ENCODE measurements at regions not wholly inside any gene's neighbourhood (a gene's known extent, or its start where the extent isn't known, plus 50 kb on each side); places are given as distances from the start of the nearest gene placed in this dataset.

DNA sequence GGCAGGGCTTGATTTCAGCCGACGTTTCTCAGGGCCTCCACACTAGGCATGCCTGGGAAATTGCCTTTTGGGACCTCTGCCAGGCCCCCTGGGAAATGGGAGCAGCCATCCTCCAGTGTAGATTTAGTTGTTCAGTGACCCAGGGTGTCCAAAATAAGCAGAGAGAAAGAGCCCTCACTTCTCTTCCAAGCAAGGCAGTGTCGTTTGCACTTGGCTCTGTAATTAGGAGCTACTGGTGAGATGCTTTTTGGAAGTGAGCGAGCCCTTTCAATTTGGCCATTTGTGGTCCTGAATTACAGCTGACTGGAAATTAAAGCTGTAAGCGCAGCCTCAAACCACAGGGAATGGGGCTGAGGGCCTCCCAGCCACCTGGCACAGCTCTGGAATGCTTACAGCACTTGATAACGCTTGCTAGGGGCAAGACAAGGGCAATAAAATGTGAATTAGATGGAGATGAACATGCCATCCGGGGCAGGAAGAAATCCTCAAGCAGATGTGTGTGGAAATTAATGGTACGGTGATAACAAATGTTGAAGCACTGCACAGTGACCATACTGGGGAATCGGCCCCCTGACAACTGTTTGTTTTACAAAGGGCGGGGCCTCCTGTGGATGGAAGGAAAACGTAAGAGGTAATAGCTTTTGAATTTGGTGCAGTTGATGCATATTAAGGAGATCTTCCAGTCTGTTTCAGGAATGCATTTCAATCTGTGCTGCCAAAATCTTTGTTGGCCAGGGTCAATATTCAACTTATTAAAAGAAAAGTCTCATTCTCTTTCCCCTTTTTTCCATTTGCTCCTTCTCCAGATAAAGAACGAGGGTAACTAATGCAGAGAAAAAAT is 173.1 kb downstream of the UXS1 start:
- TF ChIP-seq, protein P1, sequence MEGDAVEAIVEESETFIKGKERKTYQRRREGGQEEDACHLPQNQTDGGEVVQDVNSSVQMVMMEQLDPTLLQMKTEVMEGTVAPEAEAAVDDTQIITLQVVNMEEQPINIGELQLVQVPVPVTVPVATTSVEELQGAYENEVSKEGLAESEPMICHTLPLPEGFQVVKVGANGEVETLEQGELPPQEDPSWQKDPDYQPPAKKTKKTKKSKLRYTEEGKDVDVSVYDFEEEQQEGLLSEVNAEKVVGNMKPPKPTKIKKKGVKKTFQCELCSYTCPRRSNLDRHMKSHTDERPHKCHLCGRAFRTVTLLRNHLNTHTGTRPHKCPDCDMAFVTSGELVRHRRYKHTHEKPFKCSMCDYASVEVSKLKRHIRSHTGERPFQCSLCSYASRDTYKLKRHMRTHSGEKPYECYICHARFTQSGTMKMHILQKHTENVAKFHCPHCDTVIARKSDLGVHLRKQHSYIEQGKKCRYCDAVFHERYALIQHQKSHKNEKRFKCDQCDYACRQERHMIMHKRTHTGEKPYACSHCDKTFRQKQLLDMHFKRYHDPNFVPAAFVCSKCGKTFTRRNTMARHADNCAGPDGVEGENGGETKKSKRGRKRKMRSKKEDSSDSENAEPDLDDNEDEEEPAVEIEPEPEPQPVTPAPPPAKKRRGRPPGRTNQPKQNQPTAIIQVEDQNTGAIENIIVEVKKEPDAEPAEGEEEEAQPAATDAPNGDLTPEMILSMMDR (IDR thresholded peaks at IDR 0.05) = no peak
- no peak for TF ChIP-seq EP300 (IDR thresholded peaks at IDR 0.05)
- Histone ChIP-seq H3K9me3 (no peaks in the 10 kb centered on the region), H3K27ac (peak overlapping the region in 1 of 2 donors; percentile 37), H3K27me3 (no peaks in the 10 kb centered on the region), H3K4me3 (no peak overlapping the region), H3K36me3 (no peaks in the 10 kb centered on the region), H3K4me1 (ENCODE audit: insufficient read depth) (peaks cover 13% of the 10 kb centered on the region)
- intact Hi-C loops (cut with DNase I) = no loop called here
- peak in 2 of 5 donors; percentile 26 to 36 for DNase-seq
- WGBS, 3 donors = 12 to 16% (median 12%) methylated on average over 12 of the region's 12 CpGs

DNA sequence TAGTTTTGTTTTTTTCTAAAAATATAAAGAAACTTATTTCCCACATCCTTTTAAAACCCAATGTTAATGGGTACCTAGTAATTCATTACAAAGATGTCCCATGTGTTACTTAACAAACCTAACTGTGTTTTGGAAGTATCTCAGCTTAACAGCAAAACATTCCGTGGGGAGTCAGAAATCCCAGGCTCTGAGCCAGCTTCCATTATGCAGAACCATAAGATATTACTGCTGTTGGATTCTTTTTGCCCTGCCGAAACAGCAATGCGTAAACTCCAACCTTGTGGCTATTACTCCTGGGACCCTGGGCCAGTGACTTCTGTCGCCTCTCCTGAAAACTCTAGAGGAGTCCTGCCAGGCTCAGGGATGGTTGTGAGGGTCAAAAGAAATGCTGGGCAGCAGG is 174.1 kb downstream of the UXS1 start:
- 6 to 13% (median 10%) methylated on average over 4 of the region's 4 CpGs for WGBS, 3 donors
- Histone ChIP-seq H3K4me3 (no peak overlapping the region), H3K36me3 (no peaks in the 10 kb centered on the region), H3K4me1 (ENCODE audit: insufficient read depth) (peaks cover 13% of the 10 kb centered on the region), H3K27ac (no peak overlapping the region), H3K27me3 (no peaks in the 10 kb centered on the region), H3K9me3 (no peaks in the 10 kb centered on the region)
- intact Hi-C loops (cut with DNase I) = no loop called here
- DNase-seq = peak in 4 of 5 donors; percentile 21 to 39 (median 35)
- no peak for TF ChIP-seq EP300 (IDR thresholded peaks at IDR 0.05)
- TF ChIP-seq, protein P1 (IDR thresholded peaks at IDR 0.05) = no peak
- TF ChIP-seq POLR2A (IDR thresholded peaks at IDR 0.05) = no peak

DNA sequence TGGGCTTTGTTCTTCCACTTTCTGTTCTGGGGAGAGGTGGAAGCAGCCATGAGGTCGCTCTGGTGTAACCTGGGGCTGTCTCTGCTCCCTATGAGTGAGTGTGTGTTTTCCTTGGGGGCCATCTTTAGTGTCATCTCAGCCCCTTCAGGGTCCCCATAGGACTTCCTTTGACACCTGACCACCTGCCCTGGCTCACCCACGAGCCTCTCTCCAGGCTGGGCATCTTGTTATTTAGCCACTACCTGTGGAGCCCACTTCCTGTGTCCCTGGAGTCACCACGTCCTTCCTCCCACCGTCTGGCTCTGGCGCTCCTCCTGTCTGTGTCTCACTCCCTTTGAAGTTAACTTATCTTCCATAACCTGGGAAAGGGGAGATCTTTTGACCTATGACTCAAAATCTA is 176.0 kb downstream of the UXS1 start:
- Histone ChIP-seq H3K4me3 (no peak overlapping the region), H3K4me1 (ENCODE audit: insufficient read depth) (peaks cover 13% of the 10 kb centered on the region), H3K36me3 (no peaks in the 10 kb centered on the region), H3K27ac (no peak overlapping the region), H3K27me3 (no peaks in the 10 kb centered on the region), H3K9me3 (no peaks in the 10 kb centered on the region)
- 61 to 68% (median 65%) methylated on average over 5 of the region's 5 CpGs for WGBS, 3 donors
- TF ChIP-seq EP300 (IDR thresholded peaks at IDR 0.05) (no peak), POLR2A (IDR thresholded peaks at IDR 0.05) (no peak)
- TF ChIP-seq, protein P1 (IDR thresholded peaks at IDR 0.05) = no peak
- intact Hi-C loops (cut with DNase I) = no loop called here
- DNase-seq = no peak

DNA sequence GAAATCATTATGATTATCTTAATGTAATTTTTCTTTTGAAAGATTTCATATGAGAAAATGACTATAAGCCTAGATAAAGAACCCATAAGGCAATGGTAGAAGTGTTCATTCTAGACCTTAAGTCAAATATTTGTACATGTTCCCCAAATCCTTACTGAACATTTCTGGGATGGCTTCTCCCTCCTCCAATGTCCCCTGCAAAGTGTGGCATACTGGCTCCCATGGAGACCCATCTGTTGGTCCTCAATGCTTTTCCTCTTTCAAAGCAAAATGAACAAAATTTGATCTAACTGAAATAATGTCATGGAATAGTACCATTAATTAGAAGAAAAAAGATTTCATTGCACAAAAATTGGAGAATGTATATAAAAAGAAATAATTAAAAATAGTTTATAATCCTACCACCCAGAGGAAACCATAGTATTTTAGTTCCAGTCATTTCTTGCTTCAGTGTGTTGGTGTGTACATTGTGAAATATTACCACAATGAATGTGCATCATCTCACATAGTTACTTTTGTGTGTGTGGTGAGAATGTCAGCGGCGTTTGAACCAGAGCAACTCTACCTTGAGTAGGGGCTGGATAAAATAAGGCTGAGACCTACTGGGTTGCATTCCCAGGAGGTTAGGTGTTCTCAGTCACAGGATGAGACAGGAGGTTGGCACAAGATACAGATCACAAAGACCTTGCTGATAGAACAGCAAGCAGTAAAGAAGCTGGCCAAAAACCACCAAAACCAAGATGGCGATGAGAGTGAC is 181.3 kb downstream of the UXS1 start:
- no peaks in the 10 kb centered on the region for H3K9me3 ChIP-seq
- no peaks in the 10 kb centered on the region for H3K27me3 ChIP-seq
- no peaks in the 10 kb centered on the region for H3K36me3 ChIP-seq
- 84 to 97% (median 95%) methylated on average over 3 of the region's 3 CpGs for WGBS, 3 donors
- H3K4me1 ChIP-seq (ENCODE audit: insufficient read depth) = no peaks in the 10 kb centered on the region
- TF ChIP-seq, protein P1 (IDR thresholded peaks at IDR 0.05) = no peak
- TF ChIP-seq EP300 (IDR thresholded peaks at IDR 0.05) (no peak), POLR2A (IDR thresholded peaks at IDR 0.05) (no peak)
- no peak overlapping the region for H3K4me3 ChIP-seq
- intact Hi-C loops (cut with DNase I) = no loop called here
- DNase-seq = no peak
- no peak overlapping the region for H3K27ac ChIP-seq
